HG02588 (cell line): ENCODE measurements at regions not wholly inside any gene's neighbourhood (a gene's known extent, or its start where the extent isn't known, plus 50 kb on each side); places are given as distances from the start of the nearest gene placed in this dataset.

Experiments used
- ATAC-seq: cut with Tn5 transposase; IDR thresholded peaks from one replicate; pipeline ENCODE4 v1.9.1; 2021; ENCODE audit warnings: mild to moderate bottlenecking, moderate library complexity; ENCODE audit not compliant: unreplicated experiment

DNA sequence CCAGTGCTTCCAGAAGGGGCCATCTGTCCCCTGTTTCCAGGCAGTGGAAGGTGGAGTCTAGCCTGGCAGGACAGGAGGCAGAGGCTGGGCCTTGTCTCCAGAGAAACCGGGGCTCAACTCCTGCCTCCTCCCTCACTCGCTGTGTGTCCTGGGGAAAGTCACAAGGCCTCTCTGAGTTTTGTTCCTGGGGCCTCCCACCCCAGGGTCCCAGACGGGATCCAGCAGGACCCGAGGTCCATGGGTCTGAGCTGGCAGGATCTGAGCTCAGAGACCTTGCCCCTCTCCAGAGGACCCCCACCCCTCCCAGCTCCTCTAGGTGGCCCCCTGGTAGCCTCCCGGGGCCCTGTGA is 72.2 kb upstream of the TAF1B start:
- no peak for ATAC-seq

DNA sequence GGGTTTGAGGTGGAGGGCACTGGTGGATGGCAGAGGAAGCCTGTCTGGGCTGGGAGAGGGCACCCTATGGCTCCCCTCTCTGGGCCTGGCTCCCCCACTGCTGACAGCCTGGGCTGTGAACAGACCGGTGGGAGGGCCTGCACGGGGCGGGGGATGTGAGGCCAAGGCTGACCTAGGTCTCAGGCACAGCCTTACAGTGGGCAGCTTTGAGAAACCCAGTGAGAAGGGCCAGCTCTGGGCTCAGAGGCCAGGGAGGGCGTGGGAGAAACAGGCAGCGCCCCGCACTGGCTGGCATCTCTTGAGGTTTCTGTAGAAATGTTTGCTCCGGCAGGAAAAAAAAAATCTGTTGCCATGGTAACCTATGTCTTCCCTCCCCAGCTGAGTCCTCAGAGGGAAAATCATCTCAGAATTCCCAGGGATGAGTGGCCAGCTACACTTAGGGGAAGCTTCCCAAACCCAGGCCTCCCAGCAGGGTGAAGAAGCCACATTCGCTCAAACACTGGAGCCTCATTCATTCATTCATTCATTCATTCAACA is 71.7 kb upstream of the TAF1B start:
- no peak for ATAC-seq

DNA sequence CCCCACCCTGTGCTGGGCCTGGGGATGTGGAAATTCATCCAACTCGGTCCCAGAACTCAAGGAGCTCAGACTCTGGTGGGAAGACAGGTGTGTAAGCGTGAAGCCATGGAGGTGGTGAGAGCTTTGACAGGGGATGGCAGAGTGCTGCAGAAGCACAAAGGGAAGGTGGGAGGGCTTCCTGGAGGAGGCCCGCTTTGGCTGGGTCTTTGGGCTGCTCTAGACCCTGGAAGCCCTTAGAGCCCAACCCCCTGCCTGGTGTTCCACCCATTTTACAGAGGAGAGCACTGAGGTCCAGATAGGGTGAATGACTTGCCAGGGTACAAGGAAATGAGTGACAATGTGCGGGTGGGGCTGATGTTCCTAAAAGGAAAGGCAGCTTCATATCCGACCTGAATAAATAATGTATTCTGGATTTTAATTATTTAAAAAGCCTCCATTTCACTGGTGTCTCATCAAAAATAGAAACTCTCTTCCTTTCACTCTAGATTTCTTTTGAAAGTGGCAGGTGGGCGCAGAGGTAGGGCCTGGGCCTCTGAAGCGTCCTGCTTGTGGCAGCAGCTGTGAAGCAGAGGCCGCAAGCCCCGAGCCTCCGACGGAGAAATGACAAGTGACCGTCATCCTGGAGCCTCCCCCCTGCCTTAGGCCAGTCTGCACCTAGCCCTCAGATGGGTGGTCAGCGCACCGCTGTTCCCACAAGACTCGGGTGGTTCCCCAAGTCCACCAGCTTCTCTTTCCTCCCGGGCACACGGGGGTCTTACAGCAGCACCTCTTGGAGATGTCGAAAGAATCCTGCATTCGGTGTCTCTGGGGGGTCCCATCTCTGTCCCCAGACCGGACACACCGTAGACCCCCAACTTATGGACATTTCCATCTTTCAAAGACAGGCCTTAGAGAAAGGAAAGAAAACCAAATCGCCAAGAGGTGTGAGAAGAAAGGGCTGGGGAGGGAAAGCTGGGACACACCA is 71.0 kb upstream of the TAF1B start:
- no peak for ATAC-seq

DNA sequence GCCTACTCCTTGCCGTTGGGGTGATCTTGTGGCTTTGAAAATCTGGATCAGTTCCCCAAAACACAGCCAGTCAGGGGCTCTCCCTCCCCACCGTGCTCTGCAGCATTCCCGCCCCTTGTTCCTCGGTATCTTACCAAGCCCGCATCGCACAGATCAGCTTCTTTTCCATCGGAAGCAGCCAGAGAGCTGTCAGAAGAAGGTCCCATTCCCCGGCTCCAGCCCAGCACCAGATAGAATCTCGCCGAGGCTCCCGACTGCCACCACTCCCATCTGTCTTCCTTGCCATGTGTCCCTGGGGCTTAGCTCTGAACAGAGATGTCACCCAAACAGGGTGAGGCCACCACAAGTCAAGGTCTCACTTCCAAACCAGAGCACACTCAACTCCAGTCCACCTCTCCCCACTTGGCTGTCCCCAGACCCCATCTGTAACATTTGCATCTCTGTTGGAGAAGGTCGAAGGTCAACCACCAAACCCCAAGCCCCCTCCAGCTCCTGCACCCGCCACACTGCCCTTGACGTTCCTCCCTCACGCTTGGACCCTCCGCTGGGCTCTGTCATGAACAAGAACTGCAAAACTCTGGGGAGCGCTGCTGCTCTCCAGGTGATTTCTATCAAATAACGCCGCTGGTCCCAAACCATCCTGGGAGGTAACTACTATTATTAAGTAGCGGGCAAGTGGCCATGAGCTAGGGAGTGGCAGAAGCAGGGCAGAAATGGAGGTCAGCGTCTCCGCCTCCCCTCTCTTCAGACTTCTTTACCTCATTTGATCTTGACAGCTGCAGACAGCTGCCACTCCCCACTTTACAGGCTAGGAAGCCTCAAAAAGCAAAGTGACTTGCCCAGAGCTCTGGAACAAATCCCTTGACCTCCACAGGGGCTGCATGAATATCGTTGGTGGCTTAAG is 70.0 kb upstream of the TAF1B start:
- no peak for ATAC-seq

DNA sequence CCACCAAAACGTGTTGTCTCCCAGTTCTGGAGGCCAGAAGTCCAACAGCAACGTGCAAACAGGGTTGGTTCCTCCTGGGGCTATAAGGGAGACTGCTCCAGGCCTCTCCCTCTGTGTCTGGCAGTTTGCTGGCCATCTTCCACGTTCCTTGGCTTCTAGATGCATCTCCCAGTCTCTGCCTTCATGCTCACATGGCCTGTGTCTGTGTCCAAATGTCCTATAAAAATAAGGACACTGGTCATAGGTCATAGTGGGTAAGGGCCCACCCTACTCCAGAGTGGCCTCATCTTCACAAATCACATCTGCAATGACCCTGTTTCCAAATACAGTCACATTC is 69.4 kb upstream of the TAF1B start:
- no peak for ATAC-seq

DNA sequence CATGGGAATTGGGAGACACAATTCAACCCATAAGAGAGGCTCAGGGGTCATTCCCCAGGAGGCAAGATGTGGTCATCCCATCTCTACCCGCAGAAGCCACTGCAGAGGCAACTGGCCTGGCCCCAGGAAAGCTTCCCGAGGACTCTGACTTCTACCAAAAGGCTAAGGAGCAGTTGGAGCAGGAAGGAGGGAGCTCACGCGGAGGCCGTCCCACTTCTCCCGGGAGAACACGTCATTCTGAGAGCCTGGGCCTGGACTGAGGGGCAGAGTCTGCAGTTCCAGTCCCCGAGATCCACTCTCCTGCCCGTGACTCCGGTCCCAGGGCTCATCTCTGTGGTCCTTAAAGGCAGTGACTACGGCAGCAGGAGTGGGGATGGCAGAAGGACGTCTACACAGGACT is 69.0 kb upstream of the TAF1B start:
- no peak for ATAC-seq

DNA sequence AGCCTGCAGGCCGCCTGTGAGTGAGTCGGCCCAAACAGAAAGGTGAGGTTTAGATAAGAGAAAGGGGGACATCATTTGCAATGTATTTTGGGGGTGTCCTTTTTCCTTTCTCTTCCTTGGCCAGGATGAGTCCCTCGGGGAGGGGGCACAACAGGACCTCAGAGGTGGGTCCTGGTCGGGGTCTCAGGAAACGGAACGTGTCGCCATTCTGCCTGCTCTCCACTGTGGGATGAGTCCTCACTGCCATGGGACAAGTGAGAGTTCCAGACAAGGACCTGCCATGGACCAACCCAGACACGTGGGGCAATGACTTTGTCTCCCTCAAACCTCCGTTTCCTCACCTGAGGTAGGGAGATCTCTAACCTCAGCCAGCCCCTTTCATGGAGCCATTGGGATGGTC is 67.9 kb upstream of the TAF1B start:
- ATAC-seq, result no peak

DNA sequence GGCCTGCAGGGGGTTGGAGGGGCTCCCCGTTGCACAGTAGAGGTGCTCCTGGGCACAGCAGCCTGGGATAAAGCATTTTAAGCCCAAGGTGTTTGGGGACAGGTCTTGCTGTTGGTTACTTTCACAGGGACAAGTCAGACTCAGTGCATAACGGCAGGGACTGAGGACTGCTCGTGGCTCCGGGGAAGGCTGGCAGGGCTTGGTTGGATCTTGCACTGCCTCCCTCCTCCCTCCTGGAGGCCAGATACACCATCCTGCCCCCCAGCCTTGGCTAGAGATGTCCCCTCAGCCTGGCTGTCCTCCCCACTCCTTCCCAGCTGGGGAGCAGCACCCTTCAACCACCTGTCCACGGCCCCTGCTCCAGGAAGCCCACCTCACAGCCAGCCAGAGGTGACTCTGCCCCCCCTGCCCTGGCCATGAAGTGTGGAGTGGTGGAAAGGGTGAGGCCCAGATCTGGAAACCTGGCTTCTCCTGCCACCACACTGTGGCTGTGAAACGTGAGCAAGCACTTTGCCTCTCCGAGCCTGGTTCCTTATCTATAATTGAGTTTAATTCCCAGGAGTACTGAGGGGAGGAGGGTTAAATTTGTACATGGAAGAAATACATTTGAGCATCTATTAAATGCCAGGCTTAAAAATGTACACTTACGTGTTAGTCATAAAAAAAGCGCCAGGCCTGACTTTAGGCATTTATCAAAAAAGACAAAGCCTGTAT is 67.1 kb upstream of the TAF1B start:
- ATAC-seq, result no peak

DNA sequence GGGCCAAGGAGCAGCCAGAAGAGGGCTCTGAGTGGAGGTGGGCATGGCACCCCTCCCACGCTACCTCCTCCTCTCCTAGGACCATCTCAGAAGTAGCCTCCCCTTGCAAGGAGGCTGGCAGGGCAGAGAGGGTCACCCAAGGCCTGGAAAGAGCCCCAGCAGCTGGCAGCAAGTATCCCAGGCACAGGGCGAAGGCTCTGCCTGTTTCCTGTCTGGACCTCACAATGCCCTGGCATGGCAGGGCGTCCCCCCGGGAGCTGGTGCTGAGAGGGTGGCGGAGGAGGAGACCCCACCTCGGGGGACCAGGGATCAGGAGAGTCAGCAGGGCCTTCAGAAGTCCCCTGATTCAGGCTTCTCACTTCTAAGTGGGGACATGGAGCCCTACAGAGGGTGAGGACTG is 66.2 kb upstream of the TAF1B start:
- ATAC-seq, result no peak

DNA sequence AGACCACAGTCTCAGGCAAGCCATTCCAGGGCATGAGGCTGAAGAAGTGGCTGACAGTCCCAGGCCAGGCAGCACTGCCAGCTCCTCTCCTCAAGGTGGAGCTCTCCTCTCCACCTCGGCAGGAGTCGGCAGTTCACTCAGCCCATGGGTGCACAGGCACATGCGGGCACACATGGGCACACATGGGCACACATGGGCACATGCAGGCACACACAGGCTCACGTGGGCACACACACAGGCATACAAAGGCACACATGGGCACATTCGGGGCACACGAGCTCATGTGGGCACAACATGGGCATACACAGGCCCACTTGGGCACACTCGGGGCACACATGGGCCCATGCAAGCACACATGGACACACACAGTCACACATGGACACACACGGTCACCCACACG is 65.3 kb upstream of the TAF1B start:
- no peak for ATAC-seq

DNA sequence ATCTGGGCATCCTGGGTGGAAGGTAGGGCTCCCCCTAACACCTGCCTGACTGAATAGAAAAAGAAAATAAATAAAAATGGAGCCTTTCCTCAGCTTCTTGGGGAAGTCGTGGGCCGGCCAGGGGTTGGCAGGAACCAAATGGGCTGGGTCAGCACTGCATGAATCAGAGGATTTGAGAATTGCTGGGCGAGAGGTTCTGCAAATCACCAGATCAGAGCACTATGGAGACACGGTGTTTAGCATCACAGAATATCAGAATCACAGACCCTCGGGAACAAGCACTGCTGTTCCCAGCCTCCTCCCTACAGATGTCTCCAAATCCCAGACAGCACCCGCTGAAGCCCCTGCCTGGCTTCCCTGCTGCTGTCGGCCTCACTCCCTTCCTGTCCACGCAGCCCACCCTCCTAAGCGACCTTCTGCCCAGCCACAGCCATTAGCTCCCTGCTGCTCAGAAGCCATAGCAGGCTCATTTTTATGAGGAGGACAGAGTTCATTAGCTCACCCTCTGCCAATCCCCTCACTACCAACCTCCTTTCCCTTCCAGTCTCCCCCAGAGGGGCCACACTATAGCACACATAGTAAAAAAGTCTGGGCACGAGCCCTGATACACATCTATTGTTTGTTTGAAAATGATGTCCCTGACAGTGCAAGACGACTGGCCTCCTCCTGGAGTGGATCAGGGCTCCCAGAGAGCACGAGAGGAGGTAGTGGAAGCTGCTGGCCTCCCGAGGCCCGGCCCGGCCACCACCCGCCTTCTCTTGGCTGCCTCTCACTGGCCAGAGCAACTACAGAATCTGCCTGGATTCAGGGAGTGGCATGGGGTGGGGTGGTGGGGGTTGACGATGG is 64.6 kb upstream of the TAF1B start:
- ATAC-seq, result no peak

DNA sequence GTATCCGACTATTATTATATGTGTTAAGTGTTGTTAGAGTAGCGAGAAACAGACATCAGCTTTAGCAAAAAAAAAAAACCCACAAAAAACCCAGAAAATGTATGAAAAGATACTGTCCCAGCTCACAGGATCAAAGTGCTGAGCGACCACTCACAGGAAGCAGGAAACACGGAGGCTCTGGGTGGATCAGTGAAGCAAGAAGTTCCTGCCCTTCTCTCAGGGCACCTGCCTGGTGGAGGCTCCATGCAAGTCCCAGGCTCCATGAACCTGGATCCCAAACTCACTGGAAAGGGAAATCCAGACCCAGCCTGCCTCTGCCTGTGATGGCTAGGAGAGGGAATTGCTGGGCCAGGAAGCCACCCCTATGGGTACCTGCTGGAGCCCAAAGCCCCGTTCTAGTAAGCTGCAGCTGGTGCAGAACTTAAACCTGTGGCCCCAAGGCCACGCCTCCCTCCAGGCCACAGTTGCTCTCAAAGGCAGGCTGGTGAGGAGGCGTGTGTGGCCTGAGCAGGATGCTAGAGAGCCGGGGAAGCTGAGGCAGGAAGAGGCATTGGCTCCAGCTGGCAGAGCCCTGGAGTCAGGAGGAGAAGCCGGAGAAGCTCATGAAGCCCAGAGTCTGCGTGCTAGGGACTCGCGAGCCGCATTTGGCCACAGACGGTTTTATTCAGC is 63.5 kb upstream of the TAF1B start:
- no peak for ATAC-seq

DNA sequence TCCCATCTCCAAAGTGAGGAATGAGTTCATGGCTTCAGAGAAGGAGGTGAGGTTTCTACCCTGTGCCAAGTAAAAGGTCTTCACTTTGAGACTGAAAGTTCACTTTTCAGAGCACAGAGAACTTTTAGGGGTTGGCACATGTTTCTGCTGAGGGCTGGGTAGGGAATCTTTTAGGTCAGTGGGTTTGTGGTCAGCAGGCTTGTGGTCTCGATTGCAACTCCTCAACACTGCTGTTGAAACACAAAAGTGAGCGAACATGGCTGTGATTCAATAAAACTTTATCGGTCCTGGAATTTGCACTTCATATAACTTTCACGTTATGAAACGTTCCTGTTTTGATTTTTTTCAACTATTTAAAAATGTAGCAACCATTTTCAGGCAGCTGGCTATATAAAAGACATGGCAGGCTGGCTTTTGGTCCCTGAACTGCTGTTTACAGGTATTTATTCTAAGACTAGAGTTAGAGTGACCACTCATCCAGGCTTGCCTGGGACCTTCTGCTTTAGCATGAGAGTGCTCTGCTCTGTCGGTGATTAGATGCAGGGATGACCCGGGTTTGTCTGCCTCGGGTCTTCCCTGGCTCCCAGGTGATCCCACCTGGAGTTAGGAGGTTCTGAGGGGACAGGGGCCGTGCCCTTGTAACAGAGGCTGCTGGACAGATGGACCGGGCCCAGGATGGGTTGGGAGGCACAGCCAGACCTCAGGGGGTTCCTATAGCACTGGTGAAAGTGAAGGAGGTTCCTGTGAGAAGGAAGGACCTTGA is 62.7 kb upstream of the TAF1B start:
- ATAC-seq, result no peak

DNA sequence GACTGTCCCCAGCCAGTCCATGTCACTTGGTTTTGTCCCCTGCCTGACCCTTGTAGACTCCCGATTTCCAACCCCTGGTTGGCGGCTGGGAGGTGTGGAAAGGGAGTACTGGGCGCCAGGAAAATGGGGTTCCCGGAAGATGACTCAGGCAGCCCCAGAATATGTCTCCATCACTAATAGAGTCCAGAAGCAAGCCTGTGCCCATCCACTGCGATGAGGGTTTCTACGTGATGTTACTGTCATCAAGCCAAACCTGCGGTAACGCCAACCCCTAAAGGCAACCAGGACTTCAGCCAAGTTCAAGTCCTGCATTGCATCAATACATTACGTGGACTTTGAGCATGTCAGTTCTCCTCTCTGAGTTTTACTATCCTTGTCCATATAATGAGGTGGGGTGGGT is 62.0 kb upstream of the TAF1B start:
- no peak for ATAC-seq

DNA sequence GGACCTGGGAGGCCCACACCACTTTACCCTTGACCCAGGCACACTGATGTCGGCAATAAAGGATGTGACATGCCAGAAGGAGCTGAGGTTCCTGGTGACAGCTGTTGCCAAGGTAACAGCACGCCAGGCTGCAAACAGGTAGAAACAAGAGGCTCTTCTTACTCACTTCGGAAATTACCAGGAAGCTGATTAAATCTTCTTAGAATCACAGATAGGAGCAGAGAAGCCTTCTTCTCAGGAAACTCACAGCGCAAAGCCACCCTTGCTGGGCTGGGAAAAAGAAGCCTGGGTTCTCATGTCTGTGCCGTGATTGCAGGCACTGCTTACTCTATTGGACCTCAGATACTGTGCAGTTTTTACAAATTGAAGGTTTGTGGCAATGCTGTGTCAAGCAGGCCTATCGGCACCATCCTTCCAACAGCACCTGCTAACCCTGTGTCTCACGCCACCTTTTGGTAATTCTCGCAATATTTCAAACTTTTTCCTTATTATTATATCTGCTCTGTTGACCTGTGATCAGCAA is 61.0 kb upstream of the TAF1B start:
- no peak for ATAC-seq

DNA sequence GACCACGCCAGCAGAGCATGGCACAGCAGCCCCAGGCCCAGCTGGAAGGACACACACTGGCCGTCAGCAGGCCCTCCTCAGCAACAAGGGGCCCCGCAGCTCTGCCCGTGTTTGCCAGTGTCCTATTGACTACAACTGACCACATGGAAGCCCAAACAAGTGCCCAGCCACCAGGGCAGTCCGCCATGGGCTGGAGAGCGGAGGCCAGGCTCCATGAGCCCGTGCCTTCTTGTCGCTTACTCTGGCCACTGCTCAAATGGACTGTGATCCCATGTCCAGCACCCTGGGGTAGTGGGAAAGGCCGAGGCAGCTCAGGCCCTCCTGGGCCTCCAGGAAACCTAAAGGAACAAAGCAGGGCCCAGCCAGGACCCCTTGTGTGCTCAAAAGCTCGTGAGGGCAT is 53.9 kb upstream of the TAF1B start:
- no peak for ATAC-seq

DNA sequence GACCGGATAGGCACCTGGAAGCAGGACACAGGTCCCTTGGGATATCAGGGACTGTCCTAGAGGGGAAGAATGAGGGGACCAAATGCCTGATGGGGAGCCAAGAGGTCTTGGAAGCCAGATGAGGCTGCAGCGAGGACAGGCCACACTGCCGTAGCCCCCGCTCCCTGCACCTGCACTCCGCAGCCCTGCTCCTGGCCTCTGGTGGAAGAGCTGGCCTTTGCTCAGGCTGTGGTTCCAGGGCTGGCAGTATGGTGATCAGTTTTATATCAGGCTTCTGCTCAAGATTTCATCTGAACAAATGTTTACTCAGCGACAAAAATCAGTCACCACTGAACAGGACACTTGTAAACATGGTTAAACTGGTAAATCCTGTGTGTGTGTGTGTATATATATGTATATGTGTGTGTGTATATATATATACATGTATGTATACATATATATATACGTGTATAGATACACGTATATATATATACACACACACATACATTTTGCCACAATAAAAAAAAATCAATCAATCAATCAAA is 52.5 kb upstream of the TAF1B start:
- ATAC-seq, result no peak

DNA sequence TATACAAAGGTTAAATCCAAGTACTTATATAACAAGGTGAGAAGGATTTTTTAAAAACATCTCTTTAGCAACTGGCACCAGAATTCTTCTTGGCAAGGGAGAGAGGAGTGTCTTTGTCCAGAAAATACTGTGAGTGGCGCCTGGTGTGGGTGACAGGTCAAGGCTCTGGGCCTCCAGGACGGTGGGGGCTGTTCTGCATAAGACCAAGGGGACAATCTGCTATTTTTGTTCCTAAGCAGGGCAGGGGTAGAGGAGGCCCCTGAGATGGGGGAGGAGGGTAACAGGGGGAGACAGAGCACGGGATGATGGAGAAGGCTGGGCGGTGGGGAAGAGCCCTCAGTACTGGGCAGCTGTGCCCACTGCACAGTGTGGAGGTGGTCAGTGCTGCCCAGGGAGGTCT is 51.6 kb upstream of the TAF1B start:
- no peak for ATAC-seq
